HG03196 (cell line): ENCODE measurements at regions not wholly inside any gene's neighbourhood (a gene's known extent, or its start where the extent isn't known, plus 50 kb on each side); places are given as distances from the start of the nearest gene placed in this dataset.

ENCODE experiments used
- ATAC-seq: cut with Tn5 transposase; IDR thresholded peaks from one replicate; pipeline ENCODE4 v1.9.1; 2021; ENCODE audit not compliant: unreplicated experiment

- ATAC-seq = no peak
Measured at GRCh38 chr1:162924179-162924578, 63.2 kb upstream of the CCDC190 start.

DNA sequence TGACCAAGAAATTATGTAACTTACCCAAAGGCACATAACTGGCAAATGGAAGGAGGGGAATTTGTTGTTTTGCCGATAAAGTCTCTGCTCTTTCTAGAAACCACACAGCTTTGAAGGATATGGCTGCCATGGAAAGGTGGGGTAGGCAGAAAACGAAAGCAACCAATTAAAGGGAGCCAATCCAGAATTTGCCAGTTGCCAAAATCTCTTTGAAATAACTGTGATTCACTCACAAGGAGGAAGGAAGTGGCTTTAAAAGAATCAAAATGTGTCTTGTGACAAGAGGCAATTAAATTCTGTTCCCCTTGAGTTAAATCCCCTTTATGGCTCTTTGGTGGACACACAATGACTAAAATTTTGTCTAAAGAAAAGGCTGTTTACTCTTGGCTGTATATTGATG is 61.2 kb upstream of the CCDC190 start:
- no peak for ATAC-seq

- no peak for ATAC-seq
Measured at GRCh38 chr1:162921311-162921710, 60.3 kb upstream of the CCDC190 start.

GRCh38 chr1:162919034-162919433 is 58.1 kb upstream of the CCDC190 start:
- no peak for ATAC-seq

DNA sequence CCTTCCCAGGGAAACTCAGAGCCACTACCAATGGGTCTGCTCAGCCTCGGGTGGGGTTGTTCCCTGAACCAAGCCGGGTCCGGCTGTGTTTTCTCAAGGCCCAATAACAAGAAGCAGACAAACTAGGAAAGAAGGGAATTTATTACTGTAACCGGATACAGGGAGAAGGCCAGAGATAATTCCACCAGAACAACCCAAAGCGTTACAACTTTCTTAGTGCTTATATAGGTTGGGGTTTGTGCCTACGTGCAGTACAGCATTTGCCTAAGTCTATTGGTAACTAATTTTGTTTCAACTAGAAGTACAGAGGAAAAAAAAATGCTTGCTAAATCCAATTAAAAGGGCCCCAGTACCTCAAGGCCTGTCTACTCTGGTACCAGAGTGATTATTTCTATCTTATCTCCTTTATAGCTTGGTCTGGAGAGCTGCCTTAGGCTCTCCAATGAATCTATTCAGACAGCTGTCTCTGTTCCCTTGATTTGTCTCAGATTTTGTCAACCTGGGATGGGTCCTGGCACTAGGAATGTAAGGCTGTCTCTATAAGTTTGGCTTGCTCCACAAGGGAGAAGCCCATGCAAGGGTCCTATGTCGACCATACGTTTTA is 57.3 kb upstream of the CCDC190 start:
- ATAC-seq = no peak

DNA sequence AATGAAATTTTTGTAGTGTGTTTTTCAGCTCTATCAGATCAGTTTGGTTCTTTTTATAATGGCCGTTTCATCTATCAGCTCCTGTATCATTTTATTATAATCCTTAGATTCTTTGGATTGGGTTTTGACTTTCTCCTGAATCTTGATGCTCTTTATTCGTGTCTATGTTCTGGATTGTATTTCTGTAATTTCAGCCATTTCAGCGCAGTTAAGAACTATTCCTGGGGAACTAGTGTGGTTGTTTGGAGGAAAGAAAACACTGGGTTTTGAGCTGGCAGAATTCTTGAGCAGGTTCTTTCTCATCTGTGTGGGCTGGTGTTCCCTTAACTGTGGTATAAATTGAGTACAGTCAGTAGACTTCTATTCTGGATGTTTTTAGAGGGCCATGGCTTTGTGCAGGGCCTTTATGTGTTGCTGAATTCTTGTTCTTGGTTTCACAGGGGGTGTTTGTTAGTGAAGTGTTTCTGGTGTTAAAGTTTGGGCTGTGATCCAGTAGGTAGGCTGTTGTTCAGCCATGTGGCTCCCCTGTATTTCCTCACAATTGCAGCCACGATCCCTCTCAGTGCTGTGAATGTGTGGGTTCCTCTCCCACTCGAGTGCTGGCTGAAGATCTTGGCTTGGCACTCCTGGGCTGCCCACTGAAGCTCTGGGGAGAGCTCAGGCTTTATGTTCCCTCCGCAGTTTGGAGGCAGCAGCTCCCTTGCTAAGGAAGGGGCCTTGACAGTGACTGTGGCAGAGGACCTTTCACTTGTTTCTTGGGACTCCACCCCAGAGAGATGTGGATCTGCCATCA is 56.0 kb upstream of the CCDC190 start:
- no peak for ATAC-seq

DNA sequence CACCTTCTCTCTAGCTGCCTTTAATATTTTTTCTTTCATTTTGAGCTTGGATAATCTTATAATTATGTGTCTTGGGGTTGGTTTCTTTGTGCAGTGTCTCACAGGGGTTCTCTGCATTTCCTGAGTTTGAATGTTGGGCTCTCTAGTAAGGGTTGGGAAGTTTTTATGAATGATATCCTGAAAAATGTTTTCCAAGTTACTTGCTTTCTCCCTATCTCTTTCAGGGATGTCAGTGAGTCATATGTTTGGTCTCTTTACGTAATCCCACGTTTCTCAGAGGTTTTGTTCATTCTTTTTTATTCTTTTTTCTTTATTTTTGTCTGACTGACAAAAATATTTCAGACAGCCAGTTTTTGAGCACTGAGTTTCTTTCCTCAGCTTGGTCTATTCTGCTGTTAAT is 55.4 kb upstream of the CCDC190 start:
- ATAC-seq = no peak

DNA sequence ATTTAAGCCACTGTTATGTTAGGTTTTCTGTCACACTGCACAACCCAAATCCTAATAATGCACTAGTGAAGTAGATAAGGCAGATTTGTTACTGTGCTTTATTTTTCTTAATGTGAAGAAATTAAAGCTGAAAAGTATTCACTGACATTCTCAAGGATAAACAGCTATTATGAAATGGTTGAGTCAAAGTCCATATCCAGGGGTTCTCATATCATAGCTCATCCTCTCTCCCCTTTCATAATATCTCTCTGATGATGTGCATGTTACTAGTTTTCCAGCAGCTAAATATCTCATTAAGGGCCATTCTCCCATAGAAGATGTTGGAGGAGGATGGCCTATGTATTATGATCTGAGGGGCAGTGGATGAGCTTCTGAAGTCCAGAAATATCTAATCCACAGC is 53.6 kb upstream of the CCDC190 start:
- ATAC-seq = no peak

- no peak for ATAC-seq
Measured at GRCh38 chr1:162913345-162913744, 52.4 kb upstream of the CCDC190 start.

DNA sequence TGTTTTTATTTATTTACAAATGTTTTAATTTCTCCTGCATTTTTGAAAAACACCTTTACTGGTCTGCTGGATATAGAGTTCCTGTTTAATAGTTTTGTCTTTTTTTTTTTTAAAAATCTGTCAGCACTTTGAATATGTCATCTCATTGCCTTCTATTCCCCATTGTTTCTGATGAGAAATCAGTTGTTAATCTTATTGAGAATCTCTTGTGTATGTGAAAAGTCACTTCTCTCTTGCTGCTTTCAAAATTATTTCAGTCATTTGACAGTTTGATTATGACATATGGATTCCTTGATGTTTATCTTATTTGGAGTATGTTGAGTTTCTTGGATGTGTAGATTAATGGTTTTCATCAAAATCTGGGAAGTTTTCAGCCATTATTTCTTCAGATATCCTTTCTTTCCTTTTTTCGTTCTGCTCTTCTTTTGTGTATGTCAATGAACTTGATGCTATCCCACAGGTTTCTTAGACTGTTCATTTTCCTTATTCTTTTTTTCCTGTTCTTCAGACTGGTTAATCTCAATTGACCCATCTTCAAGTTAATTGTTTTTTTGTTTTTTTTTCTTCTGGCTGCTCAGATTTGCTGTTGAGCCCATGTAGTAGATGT is 51.2 kb upstream of the CCDC190 start:
- ATAC-seq = no peak
